HL-60 (cell line): ENCODE measurements at regions not wholly inside any gene's neighbourhood (a gene's known extent, or its start where the extent isn't known, plus 50 kb on each side); places are given as distances from the start of the nearest gene placed in this dataset.
"Not testable (repeated sequence)": the region's sequence is repeated elsewhere in the genome, so short reads cannot be mapped to it uniquely, and the experiment has no call there.

Experiments used
- DNase-seq, 2 experiments: peaks; one replicate each; pipeline ENCODE4 v3.0.0-alpha.2; 2010 to 2020; ENCODE audit warnings: low read depth in 1 of 2, low spot score in 1 of 2
- H3K27ac ChIP-seq: fragments of 250-450 bp; sonication (Bioruptor Pico); replicated peaks from 2 replicates; pipeline ENCODE4 v1.5.1; 2020; ENCODE audit warnings: mild to moderate bottlenecking, moderate library complexity
- H3K27me3 ChIP-seq: fragments of 250-450 bp; sonication (Bioruptor Pico); 2 replicates; pipeline ENCODE4 v1.5.1; 2021; ENCODE audit warnings: mild to moderate bottlenecking, moderate library complexity; ENCODE audit not compliant: insufficient read depth, poor library complexity, severe bottlenecking
- H3K4me3 ChIP-seq: replicated peaks from 2 replicates; pipeline ENCODE4 v1.5.1; 2011; ENCODE audit warnings: mild to moderate bottlenecking, control low read depth, low read length; ENCODE audit not compliant: insufficient read depth
- GABPA ChIP-seq: IDR thresholded peaks from 2 replicates; pipeline ENCODE4 v1.6.1; 2012; ENCODE audit warnings: low read depth
- POLR2AphosphoS5 ChIP-seq: IDR thresholded peaks from 2 replicates; pipeline ENCODE4 v1.6.1; 2012; ENCODE audit warnings: low read depth
- SPI1 ChIP-seq: IDR thresholded peaks from 2 replicates; pipeline ENCODE4 v1.6.1; 2012; ENCODE audit warnings: low read depth, mild to moderate bottlenecking, borderline replicate concordance
- TF ChIP-seq, protein P1 (sequence below): IDR thresholded peaks from one replicate; pipeline ENCODE4 v1.5.1; 2011; ENCODE audit warnings: low read length, control low read depth, inconsistent platforms; ENCODE audit not compliant: insufficient read depth
- TF ChIP-seq, protein P2 (sequence below): IDR thresholded peaks from 2 replicates; pipeline ENCODE4 v1.6.1; 2012; ENCODE audit warnings: low read depth; ENCODE audit not compliant: insufficient replicate concordance

DNA sequence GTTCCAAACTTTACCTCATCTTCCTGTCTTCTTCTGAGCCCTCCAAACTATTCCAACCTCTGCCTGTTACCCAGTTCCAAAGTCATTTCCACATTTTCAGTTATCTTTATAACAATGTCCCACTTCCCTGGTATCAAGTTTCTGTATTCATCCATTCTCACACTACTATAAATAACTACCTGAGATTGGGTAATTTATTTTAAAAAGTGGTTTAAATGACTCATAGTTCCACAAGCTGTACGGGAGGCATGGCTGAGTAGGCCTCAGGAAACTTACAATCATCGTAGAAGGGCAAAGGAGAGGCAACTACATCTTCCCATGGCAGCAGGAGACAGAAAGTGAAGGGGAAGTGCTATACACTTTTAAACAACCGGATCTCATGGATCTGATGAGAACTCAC, 428.5 kb upstream of the RGS18 start:
- DNase-seq: no peak
- Histone ChIP-seq H3K27me3 (no peaks in the 10 kb centered on the region), H3K27ac (no peak overlapping the region), H3K4me3 (no peak overlapping the region)
- TF ChIP-seq, protein P1, sequence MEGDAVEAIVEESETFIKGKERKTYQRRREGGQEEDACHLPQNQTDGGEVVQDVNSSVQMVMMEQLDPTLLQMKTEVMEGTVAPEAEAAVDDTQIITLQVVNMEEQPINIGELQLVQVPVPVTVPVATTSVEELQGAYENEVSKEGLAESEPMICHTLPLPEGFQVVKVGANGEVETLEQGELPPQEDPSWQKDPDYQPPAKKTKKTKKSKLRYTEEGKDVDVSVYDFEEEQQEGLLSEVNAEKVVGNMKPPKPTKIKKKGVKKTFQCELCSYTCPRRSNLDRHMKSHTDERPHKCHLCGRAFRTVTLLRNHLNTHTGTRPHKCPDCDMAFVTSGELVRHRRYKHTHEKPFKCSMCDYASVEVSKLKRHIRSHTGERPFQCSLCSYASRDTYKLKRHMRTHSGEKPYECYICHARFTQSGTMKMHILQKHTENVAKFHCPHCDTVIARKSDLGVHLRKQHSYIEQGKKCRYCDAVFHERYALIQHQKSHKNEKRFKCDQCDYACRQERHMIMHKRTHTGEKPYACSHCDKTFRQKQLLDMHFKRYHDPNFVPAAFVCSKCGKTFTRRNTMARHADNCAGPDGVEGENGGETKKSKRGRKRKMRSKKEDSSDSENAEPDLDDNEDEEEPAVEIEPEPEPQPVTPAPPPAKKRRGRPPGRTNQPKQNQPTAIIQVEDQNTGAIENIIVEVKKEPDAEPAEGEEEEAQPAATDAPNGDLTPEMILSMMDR: no peak
- no peak for TF ChIP-seq SPI1
- no peak for TF ChIP-seq POLR2AphosphoS5
- TF ChIP-seq, protein P2, sequence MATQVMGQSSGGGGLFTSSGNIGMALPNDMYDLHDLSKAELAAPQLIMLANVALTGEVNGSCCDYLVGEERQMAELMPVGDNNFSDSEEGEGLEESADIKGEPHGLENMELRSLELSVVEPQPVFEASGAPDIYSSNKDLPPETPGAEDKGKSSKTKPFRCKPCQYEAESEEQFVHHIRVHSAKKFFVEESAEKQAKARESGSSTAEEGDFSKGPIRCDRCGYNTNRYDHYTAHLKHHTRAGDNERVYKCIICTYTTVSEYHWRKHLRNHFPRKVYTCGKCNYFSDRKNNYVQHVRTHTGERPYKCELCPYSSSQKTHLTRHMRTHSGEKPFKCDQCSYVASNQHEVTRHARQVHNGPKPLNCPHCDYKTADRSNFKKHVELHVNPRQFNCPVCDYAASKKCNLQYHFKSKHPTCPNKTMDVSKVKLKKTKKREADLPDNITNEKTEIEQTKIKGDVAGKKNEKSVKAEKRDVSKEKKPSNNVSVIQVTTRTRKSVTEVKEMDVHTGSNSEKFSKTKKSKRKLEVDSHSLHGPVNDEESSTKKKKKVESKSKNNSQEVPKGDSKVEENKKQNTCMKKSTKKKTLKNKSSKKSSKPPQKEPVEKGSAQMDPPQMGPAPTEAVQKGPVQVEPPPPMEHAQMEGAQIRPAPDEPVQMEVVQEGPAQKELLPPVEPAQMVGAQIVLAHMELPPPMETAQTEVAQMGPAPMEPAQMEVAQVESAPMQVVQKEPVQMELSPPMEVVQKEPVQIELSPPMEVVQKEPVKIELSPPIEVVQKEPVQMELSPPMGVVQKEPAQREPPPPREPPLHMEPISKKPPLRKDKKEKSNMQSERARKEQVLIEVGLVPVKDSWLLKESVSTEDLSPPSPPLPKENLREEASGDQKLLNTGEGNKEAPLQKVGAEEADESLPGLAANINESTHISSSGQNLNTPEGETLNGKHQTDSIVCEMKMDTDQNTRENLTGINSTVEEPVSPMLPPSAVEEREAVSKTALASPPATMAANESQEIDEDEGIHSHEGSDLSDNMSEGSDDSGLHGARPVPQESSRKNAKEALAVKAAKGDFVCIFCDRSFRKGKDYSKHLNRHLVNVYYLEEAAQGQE: no peak

DNA sequence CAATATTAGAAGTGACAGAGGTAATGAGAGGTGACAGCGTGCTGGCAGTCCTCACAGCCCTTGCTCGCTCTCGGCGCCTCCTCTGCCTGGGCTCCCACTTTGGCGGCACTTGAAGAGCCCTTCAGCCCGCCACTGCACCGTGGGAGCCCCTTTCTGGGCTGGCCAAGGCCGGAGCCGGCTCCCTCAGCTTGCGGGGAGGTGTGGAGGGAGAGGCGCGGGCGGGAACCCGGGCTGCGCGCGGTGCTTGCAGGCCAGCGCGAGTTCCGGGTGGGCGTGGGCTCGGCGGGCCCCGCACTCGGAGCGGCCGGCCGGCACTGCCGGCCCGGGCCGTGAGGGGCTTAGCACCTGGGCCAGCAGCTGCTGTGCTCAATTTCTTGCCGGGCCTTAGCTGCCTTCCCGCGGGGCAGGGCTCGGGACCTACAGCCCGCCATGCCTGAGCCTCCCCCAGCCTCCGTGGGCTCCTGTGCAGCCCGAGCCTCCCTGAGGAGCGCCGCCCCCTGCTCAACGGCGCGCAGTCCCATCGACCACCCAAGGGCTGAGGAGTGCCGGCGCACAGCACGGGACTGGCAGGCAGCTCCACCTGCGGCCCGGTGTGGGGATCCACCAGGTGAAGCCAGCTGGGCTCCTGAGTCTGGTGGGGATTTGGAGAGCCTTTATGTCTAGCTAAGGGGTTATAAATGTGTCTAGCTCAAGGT, 426.5 kb upstream of the RGS18 start:
- not testable (repeated sequence) for H3K27ac ChIP-seq, H3K27me3 ChIP-seq, DNase-seq, H3K4me3 ChIP-seq

DNA sequence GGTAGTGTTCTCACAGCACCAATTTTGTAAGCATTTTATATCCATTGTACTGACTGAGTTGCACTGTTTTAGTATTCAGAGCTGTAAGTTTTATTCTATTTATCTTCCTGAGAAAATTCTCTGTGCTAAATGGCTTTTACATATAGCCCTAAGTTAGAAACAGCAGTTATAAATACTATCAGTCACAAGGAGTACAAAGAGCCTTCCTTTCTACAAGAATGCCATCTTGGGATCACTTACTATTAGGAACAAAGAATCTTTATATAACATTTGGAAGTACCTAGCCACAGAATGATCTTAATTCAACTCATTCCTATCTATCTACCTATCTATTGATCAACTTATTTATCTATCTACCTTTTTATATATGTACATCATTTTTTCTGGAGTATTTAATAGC, 423.9 kb upstream of the RGS18 start:
- no peaks in the 10 kb centered on the region for H3K27me3 ChIP-seq
- no peak overlapping the region for H3K27ac ChIP-seq
- TF ChIP-seq GABPA (no peak), SPI1 (no peak)
- TF ChIP-seq, protein P2: no peak
- no peak for DNase-seq
- H3K4me3 ChIP-seq: no peak overlapping the region

DNA sequence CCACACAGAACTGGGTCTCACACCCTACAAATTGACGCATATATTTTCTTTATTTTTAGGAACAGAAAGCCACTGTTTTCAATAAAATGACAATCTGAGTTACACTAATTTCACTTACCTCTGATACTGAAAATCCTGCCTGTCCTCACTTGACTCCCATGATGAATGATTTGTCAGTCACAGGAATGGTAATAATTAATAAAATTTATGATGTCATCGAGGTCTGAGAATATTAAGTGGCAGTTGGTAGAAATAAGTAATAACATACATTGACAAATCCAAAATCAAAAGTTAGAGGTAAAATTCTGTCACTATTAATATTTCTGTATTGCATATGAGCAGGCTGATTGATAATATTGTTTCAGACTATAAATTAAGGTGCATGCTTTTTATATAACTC, 418.7 kb upstream of the RGS18 start:
- TF ChIP-seq GABPA (no peak), POLR2AphosphoS5 (no peak), SPI1 (no peak)
- TF ChIP-seq, protein P2: no peak
- TF ChIP-seq, protein P1: no peak
- no peak overlapping the region for H3K4me3 ChIP-seq
- no peak overlapping the region for H3K27ac ChIP-seq

More for the DNA sequence above, 418.7 kb upstream of the RGS18 start:
- no peaks in the 10 kb centered on the region for H3K27me3 ChIP-seq
- DNase-seq: no peak
